GM12891 (cell line): ENCODE measurements at regions not wholly inside any gene's neighbourhood (a gene's known extent, or its start where the extent isn't known, plus 50 kb on each side); places are given as distances from the start of the nearest gene placed in this dataset.

Experiments
- POLR2A ChIP-seq: IDR thresholded peaks from 2 replicates; pipeline ENCODE4 v1.6.1; 2011; ENCODE audit warnings: low read depth, low read length, control low read depth
- POLR2AphosphoS5 ChIP-seq: IDR thresholded peaks from 2 replicates; pipeline ENCODE4 v1.6.1; 2011; ENCODE audit warnings: low read depth, low read length, control low read depth
- POU2F2 ChIP-seq: IDR thresholded peaks from 2 replicates; pipeline ENCODE4 v1.6.1; 2011; ENCODE audit warnings: low read depth, mild to moderate bottlenecking, control low read depth, low read length, moderate library complexity
- SPI1 ChIP-seq: IDR thresholded peaks from 2 replicates; pipeline ENCODE4 v1.6.1; 2011; ENCODE audit warnings: low read depth, low read length, control low read depth
- TAF1 ChIP-seq: IDR thresholded peaks from 2 replicates; pipeline ENCODE4 v1.6.1; 2011; ENCODE audit warnings: low read depth, low read length, control low read depth

DNA sequence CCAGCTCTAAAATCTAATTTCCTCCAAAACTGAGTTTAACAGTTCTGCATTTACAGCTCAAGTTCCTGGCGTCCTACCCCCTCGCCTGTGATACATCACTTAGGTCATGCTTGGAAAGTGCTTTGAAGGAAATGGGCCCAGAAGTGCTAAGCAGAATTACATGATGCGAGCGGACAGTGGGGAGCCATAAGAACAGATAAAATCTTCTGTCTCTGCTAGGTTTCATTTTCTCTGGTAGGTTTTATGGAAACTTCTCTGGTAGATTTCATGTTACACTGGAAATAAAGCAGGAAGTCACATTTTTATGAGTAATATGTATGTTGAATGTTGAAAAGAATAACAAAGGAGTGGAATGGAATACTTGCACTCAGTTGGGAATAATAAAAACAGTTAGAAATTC is 138.3 kb downstream of the ZDHHC21 start:
- TF ChIP-seq TAF1 (no peak), POLR2A (no peak), SPI1 (no peak), POLR2AphosphoS5 (no peak), POU2F2 (no peak)
